ENCODE measurements at regions not wholly inside any gene's neighbourhood (a gene's known extent, or its start where the extent isn't known, plus 50 kb on each side); places are given as distances from the start of the nearest gene placed in this dataset.

DNA sequence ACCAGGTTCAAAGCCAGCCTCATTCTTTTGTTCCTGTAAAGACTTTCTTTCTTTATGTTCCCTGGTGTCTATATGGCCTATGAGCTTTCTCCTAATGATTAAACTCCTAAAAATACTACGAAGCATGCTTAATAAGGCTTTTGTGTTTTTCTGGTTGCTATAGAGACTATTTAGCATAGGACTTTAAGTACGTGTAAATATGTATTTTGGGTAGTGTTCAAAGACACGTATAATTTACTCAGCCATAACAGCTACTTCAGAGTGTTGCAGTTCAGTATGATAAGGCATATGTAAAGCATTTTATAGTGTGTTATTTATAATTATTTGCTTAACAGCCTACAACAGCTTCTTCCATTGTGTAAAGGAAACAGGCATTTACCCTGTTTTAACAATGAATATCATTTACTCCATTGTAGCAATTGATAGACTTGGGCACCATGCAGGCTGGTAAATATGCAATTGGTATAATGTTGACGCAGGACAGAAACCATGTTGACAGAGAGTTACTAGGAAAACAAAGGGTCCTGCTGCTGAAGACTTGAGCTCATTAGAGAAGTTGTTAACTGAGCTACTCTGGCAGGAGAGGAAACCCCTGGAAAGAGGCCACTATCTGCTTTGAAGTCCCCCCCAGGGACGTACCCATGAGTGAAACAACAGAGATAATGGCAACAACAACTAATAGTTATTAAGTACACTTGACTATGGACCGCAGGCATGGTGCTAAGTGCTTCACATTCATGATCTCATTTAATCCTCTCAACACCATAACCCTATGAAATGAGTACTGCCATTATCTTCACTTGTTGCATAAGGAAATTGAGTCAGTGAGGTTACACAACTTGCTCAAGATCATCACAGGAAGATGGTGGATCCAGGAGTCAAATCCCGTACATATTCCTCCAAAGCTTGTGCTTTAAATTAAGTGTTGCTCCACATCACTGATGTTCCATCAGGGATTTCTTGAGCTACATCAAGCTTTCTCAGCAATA, 342.2 kb upstream of the DYNLRB2 start:
- TF ChIP-seq, protein P1, sequence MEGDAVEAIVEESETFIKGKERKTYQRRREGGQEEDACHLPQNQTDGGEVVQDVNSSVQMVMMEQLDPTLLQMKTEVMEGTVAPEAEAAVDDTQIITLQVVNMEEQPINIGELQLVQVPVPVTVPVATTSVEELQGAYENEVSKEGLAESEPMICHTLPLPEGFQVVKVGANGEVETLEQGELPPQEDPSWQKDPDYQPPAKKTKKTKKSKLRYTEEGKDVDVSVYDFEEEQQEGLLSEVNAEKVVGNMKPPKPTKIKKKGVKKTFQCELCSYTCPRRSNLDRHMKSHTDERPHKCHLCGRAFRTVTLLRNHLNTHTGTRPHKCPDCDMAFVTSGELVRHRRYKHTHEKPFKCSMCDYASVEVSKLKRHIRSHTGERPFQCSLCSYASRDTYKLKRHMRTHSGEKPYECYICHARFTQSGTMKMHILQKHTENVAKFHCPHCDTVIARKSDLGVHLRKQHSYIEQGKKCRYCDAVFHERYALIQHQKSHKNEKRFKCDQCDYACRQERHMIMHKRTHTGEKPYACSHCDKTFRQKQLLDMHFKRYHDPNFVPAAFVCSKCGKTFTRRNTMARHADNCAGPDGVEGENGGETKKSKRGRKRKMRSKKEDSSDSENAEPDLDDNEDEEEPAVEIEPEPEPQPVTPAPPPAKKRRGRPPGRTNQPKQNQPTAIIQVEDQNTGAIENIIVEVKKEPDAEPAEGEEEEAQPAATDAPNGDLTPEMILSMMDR (conservative IDR thresholded peaks at IDR 0.05; ENCODE audit: low read depth, low read length) = no peak
- no peak for TF ChIP-seq EZH2 (IDR thresholded peaks at IDR 0.05; ENCODE audit: borderline replicate concordance, low read depth, low read length, poor library complexity, severe bottlenecking)
- BruUV-seq (replicated peaks) = no TSS peak
- intact Hi-C loops (cut with micrococcal nuclease; ENCODE audit: unreplicated experiment) = no loop called here
- Histone ChIP-seq H3K4me3 (ENCODE audit: low read depth, low read length, poor library complexity, severe bottlenecking) (no peak overlapping the region), H3K4me1 (ENCODE audit: insufficient read depth, low read length, poor library complexity, severe bottlenecking) (no peaks in the 10 kb centered on the region), H3K36me3 (ENCODE audit: insufficient read depth, low read length, poor library complexity, severe bottlenecking) (no peaks in the 10 kb centered on the region), H3K27me3 (replicated peaks; ENCODE audit: insufficient read depth, low read depth, low read length, poor library complexity) (no peaks in the 10 kb centered on the region), H3K27ac (ENCODE audit: low read depth, low read length, poor library complexity, severe bottlenecking) (no peak overlapping the region), H3K9me3 (ENCODE audit: low read depth, low read length, poor library complexity, severe bottlenecking) (peaks cover 3% of the 10 kb centered on the region)
- ChIA-PET CTCF (no interaction called here), POLR2A (ENCODE audit: low non-redundant PET) (no interaction called here)
- no peak for DNase-seq (ENCODE audit: low spot score)

DNA sequence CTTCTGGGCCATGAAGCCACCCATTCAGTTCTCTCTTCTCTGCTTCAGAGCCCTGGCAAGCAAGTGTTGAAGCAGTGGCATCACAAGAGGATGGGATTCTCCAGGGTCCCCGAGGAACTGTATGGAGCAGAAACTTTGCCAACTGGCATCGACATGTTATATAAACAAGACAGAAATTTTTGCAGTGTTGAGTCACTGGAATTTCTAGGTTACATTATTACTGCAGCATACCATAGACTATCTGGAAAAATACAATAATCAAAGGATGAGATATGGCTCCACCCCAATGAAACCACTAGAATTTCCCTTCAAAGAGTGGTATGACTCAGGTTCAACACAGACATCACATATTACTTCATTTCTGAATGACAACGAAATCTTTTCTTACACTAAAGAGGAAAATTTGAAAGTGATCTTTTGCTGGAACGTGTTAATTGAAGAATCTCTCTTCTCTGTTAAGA, 343.0 kb upstream of the DYNLRB2 start:
- no peak overlapping the region for H3K27ac ChIP-seq (ENCODE audit: low read depth, low read length, poor library complexity, severe bottlenecking)
- POLR2A ChIA-PET (ENCODE audit: low non-redundant PET) = no interaction called here
- no peaks in the 10 kb centered on the region for H3K4me1 ChIP-seq (ENCODE audit: insufficient read depth, low read length, poor library complexity, severe bottlenecking)
- no peak for TF ChIP-seq EZH2 (IDR thresholded peaks at IDR 0.05; ENCODE audit: borderline replicate concordance, low read depth, low read length, poor library complexity, severe bottlenecking)
- TF ChIP-seq, protein P1 (conservative IDR thresholded peaks at IDR 0.05; ENCODE audit: low read depth, low read length) = no peak
- BruUV-seq (replicated peaks) = no TSS peak
- H3K27me3 ChIP-seq (replicated peaks; ENCODE audit: insufficient read depth, low read depth, low read length, poor library complexity) = no peaks in the 10 kb centered on the region
- CTCF ChIA-PET = no interaction called here
- H3K36me3 ChIP-seq (ENCODE audit: insufficient read depth, low read length, poor library complexity, severe bottlenecking) = no peaks in the 10 kb centered on the region
- peaks cover 3% of the 10 kb centered on the region for H3K9me3 ChIP-seq (ENCODE audit: low read depth, low read length, poor library complexity, severe bottlenecking)
- H3K4me3 ChIP-seq (ENCODE audit: low read depth, low read length, poor library complexity, severe bottlenecking) = no peak overlapping the region
- intact Hi-C loops (cut with micrococcal nuclease; ENCODE audit: unreplicated experiment) = no loop called here
- no peak for DNase-seq (ENCODE audit: low spot score)

DNA sequence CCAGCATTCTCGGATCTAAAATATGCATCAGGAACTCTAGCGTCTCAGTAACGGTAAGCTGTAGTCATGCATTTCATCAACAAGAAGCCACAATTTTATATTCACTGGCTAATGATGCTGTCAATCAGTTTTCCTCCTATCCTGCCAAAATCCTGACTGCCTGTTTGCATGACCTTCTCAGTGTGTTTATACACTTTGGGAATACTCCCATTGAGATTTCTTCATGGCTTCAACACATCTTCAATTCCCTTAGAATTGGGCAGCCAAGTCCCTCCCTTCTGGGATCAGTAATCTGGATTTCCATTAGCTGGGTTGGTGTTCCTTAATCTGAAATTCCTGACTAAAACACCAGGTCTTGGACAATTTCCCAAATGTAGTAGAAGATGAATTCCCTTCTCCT, 348.9 kb upstream of the DYNLRB2 start:
- Histone ChIP-seq H3K9me3 (ENCODE audit: low read depth, low read length, poor library complexity, severe bottlenecking) (no peaks in the 10 kb centered on the region), H3K4me1 (ENCODE audit: insufficient read depth, low read length, poor library complexity, severe bottlenecking) (no peaks in the 10 kb centered on the region), H3K4me3 (ENCODE audit: low read depth, low read length, poor library complexity, severe bottlenecking) (no peak overlapping the region), H3K27ac (ENCODE audit: low read depth, low read length, poor library complexity, severe bottlenecking) (no peak overlapping the region), H3K36me3 (ENCODE audit: insufficient read depth, low read length, poor library complexity, severe bottlenecking) (no peaks in the 10 kb centered on the region), H3K27me3 (replicated peaks; ENCODE audit: insufficient read depth, low read depth, low read length, poor library complexity) (peaks cover 4% of the 10 kb centered on the region)
- no peak for DNase-seq (ENCODE audit: low spot score)
- BruUV-seq (replicated peaks) = no TSS peak
- intact Hi-C loops (cut with micrococcal nuclease; ENCODE audit: unreplicated experiment) = no loop called here
- ChIA-PET POLR2A (ENCODE audit: low non-redundant PET) (no interaction called here), CTCF (no interaction called here)
- TF ChIP-seq EZH2 (IDR thresholded peaks at IDR 0.05; ENCODE audit: borderline replicate concordance, low read depth, low read length, poor library complexity, severe bottlenecking) = no peak
- TF ChIP-seq, protein P1 (conservative IDR thresholded peaks at IDR 0.05; ENCODE audit: low read depth, low read length) = no peak
